ENCODE measurements at regions not wholly inside any gene's neighbourhood (a gene's known extent, or its start where the extent isn't known, plus 50 kb on each side); places are given as distances from the start of the nearest gene placed in this dataset.

DNA sequence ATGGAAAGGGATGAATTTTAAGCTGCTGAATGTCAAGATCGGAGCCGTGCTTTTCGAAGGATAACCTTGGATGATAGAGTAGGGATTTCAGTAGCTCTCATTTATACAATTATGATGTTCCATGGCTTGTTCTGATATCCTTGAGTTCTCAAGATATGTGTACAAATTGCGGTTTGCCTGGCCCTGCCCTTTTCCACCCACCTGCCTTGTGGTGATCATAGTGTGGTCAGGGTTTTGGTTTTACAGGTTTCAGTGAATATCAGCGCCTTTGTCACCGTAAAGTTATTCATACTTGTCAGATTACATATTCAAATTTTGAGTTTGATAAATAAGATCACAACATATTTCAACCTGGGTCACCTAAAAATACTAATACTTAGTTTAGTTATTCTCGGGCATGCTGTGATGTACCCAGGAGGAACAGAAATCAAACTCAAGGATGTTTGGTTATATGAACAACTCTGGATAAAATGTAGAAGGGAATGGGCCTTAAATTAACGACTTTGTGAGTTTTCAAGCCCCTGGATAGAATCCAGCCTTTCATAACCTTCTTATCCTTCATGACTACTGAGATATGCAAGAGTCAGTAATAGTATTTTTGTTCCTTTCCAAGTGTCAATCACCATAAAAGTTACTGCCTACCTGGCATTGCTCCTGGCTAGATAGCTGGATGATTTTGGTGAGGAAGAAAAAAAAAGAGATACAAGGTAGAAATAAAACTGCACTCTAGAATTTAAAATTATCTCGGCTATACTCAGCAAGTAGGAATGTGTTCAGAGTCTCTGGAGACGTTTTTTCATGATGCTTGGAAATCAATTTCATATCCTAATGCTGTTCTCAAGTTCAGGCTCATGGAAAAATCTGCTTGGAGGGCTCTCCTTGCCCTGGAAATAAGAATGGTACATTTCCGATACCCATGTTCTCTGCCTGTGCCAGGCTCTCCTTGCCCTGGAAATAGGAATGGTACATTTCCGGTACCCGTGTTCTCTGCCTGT is 209.2 kb upstream of the TPRG1 start:
- no peak for TF ChIP-seq CTCF (conservative IDR thresholded peaks at IDR 0.05)
- TF ChIP-seq EZH2 (IDR thresholded peaks at IDR 0.05; ENCODE audit: low read depth), result no peak
